ENCODE measurements at regions not wholly inside any gene's neighbourhood (a gene's known extent, or its start where the extent isn't known, plus 50 kb on each side); places are given as distances from the start of the nearest gene placed in this dataset.
"Not testable (repeated sequence)": the region's sequence is repeated elsewhere in the genome, so short reads cannot be mapped to it uniquely, and the experiment has no call there.

DNA sequence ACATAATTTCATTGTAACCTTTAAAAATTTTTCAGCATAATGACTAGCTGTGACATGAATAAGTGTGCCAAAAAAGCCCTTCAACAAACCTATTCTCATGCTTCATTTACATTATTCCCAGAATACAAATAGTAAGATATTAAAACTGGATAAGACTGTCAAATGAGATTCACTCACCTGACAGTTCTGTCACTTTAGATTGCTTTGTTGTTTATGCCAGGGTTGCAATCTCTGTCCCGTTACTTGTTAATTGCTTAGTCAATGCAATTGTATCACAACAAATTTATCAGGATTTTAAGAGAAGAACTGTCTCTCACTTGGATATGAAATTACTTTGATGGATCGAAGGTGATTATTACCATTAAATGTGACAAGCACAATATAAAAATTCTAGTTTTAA, 616.0 kb upstream of the IGFBP7 start:
- H3K27me3 ChIP-seq (ENCODE audit: control insufficient read depth in 3 of 3, insufficient read depth in 3 of 3, low read length in 2 of 3) = peaks cover 0 to 2% (median 0%) of the 10 kb centered on the region in 3 donors
- no peak overlapping the region for H3K9ac ChIP-seq (ENCODE audit: insufficient read depth in 1 of 2, low read length in 2 of 2)
- no peak overlapping the region for H3K4me3 ChIP-seq
- 85% methylated on average over 2 of the region's 2 CpGs for WGBS, 2 donors
- H3K36me3 ChIP-seq (ENCODE audit: control insufficient read depth in 4 of 4, insufficient read depth in 4 of 4, low read length in 4 of 4) = no peaks in the 10 kb centered on the region
- H3K27ac ChIP-seq (ENCODE audit: low read depth in 1 of 2, low read length in 1 of 2) = no peak overlapping the region
- no peak for DNase-seq
- H3K9me3 ChIP-seq (ENCODE audit: control insufficient read depth in 4 of 4, insufficient read depth in 3 of 4, low read length in 3 of 4) = no peaks in the 10 kb centered on the region
- TF ChIP-seq, protein P1, sequence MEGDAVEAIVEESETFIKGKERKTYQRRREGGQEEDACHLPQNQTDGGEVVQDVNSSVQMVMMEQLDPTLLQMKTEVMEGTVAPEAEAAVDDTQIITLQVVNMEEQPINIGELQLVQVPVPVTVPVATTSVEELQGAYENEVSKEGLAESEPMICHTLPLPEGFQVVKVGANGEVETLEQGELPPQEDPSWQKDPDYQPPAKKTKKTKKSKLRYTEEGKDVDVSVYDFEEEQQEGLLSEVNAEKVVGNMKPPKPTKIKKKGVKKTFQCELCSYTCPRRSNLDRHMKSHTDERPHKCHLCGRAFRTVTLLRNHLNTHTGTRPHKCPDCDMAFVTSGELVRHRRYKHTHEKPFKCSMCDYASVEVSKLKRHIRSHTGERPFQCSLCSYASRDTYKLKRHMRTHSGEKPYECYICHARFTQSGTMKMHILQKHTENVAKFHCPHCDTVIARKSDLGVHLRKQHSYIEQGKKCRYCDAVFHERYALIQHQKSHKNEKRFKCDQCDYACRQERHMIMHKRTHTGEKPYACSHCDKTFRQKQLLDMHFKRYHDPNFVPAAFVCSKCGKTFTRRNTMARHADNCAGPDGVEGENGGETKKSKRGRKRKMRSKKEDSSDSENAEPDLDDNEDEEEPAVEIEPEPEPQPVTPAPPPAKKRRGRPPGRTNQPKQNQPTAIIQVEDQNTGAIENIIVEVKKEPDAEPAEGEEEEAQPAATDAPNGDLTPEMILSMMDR (IDR thresholded peaks at IDR 0.05; ENCODE audit: control extremely low read depth, extremely low read depth) = no peak
- no peak for ATAC-seq (ENCODE audit: insufficient read depth, low FRiP score)
- H3K4me1 ChIP-seq (ENCODE audit: control insufficient read depth in 5 of 5, insufficient read depth in 5 of 5, low read length in 5 of 5) = no peaks in the 10 kb centered on the region

- Histone ChIP-seq H3K36me3 (ENCODE audit: control insufficient read depth in 4 of 4, insufficient read depth in 4 of 4, low read length in 4 of 4) (no peaks in the 10 kb centered on the region), H3K27me3 (ENCODE audit: control insufficient read depth in 3 of 3, insufficient read depth in 3 of 3, low read length in 2 of 3) (no peaks in the 10 kb centered on the region), H3K27ac (ENCODE audit: low read depth in 1 of 2, low read length in 1 of 2) (no peak overlapping the region), H3K4me1 (ENCODE audit: control insufficient read depth in 5 of 5, insufficient read depth in 5 of 5, low read length in 5 of 5) (no peaks in the 10 kb centered on the region), H3K4me3 (no peak overlapping the region), H3K9me3 (ENCODE audit: control insufficient read depth in 4 of 4, insufficient read depth in 3 of 4, low read length in 3 of 4) (no peaks in the 10 kb centered on the region), H3K9ac (ENCODE audit: insufficient read depth in 1 of 2, low read length in 2 of 2) (no peak overlapping the region)
- ATAC-seq (ENCODE audit: insufficient read depth, low FRiP score) (no peak), DNase-seq (no peak)
- TF ChIP-seq, protein P1 (IDR thresholded peaks at IDR 0.05; ENCODE audit: control extremely low read depth, extremely low read depth) = no peak
- WGBS, 2 donors = 68 to 87% methylated on average over 2 of the region's 2 CpGs
Measured at GRCh38 chr4:57719456-57719855, 609.3 kb upstream of the IGFBP7 start.

GRCh38 chr4:57714313-57714712, 604.1 kb upstream of the IGFBP7 start:
- not testable (repeated sequence) for H3K27ac ChIP-seq (ENCODE audit: low read depth in 1 of 2, low read length in 1 of 2)

DNA sequence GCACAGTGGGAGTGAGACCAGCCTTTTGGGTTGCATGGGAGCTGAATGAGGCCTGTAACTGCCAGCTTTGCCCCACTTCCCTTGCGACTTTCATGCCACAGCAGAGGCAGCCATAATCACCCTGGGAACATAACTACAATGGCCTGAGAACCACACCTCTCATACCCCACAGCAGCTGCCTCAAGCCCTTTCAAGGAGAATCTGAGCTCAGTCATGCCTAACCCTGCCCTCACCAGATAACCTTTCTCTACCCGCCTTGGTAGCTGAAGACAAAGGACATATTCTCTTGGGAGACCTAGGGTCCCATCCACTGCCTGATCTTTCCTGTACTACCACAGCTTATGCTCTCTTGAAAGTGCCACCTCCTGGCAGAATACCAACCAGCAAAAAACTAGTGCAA, 599.9 kb upstream of the IGFBP7 start:
- H3K27ac ChIP-seq (ENCODE audit: low read depth in 1 of 2, low read length in 1 of 2) = no peak overlapping the region
- no peak for DNase-seq
- H3K4me3 ChIP-seq = no peak overlapping the region
- no peaks in the 10 kb centered on the region for H3K27me3 ChIP-seq (ENCODE audit: control insufficient read depth in 3 of 3, insufficient read depth in 3 of 3, low read length in 2 of 3)
- no peak for ATAC-seq (ENCODE audit: insufficient read depth, low FRiP score)
- whole genome bisulfite sequencing, 2 donors = 85 to 88% methylated on average over 2 of the region's 2 CpGs
- no peaks in the 10 kb centered on the region for H3K4me1 ChIP-seq (ENCODE audit: control insufficient read depth in 5 of 5, insufficient read depth in 5 of 5, low read length in 5 of 5)
- no peak overlapping the region for H3K9ac ChIP-seq (ENCODE audit: insufficient read depth in 1 of 2, low read length in 2 of 2)
- TF ChIP-seq, protein P1 (IDR thresholded peaks at IDR 0.05; ENCODE audit: control extremely low read depth, extremely low read depth) = no peak
- peaks cover 0 to 9% (median 3%) of the 10 kb centered on the region in 4 donors for H3K9me3 ChIP-seq (ENCODE audit: control insufficient read depth in 4 of 4, insufficient read depth in 3 of 4, low read length in 3 of 4)
- no peaks in the 10 kb centered on the region for H3K36me3 ChIP-seq (ENCODE audit: control insufficient read depth in 4 of 4, insufficient read depth in 4 of 4, low read length in 4 of 4)

More at GRCh38 chr4:57714313-57714712, 604.1 kb upstream of the IGFBP7 start:
- ATAC-seq (ENCODE audit: insufficient read depth, low FRiP score); H3K36me3 ChIP-seq (ENCODE audit: control insufficient read depth in 4 of 4, insufficient read depth in 4 of 4, low read length in 4 of 4); H3K4me1 ChIP-seq (ENCODE audit: control insufficient read depth in 5 of 5, insufficient read depth in 5 of 5, low read length in 5 of 5); H3K27me3 ChIP-seq (ENCODE audit: control insufficient read depth in 3 of 3, insufficient read depth in 3 of 3, low read length in 2 of 3); DNase-seq; H3K4me3 ChIP-seq; H3K9ac ChIP-seq (ENCODE audit: insufficient read depth in 1 of 2, low read length in 2 of 2); H3K9me3 ChIP-seq (ENCODE audit: control insufficient read depth in 4 of 4, insufficient read depth in 3 of 4, low read length in 3 of 4): not testable (repeated sequence)
- 88 to 89% methylated on average over 10 of the region's 10 CpGs for WGBS, 2 donors
